ENCODE measurements at regions not wholly inside any gene's neighbourhood (a gene's known extent, or its start where the extent isn't known, plus 50 kb on each side); places are given as distances from the start of the nearest gene placed in this dataset.

DNA sequence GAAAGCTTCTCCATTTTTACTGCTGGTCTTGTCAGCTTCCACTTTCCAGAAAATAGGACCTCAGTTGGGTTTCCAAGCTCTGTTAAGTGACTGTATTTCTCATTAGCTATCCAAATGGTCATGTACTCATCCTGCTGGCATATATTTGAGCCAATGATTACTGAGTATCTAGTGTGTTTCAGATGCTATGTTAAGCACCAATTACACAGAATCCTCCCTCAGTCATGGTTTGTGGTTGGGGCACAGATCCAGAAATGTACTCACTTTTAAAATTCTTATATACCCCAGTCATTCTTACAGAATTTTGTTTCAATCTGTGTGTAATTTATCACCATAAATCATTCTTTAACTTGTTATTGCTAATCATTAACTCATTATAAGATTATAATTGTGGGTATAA is 362.3 kb upstream of the MTPN start:
- TF ChIP-seq, protein P1, sequence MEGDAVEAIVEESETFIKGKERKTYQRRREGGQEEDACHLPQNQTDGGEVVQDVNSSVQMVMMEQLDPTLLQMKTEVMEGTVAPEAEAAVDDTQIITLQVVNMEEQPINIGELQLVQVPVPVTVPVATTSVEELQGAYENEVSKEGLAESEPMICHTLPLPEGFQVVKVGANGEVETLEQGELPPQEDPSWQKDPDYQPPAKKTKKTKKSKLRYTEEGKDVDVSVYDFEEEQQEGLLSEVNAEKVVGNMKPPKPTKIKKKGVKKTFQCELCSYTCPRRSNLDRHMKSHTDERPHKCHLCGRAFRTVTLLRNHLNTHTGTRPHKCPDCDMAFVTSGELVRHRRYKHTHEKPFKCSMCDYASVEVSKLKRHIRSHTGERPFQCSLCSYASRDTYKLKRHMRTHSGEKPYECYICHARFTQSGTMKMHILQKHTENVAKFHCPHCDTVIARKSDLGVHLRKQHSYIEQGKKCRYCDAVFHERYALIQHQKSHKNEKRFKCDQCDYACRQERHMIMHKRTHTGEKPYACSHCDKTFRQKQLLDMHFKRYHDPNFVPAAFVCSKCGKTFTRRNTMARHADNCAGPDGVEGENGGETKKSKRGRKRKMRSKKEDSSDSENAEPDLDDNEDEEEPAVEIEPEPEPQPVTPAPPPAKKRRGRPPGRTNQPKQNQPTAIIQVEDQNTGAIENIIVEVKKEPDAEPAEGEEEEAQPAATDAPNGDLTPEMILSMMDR (IDR thresholded peaks at IDR 0.05), result no peak
- ATAC-seq (no peak), DNase-seq (no peak)
- no peak overlapping the region for H3K27ac ChIP-seq (ENCODE audit: low read length)
- H3K4me3 Mint-ChIP-seq, result no peak overlapping the region
- H3K27ac Mint-ChIP-seq, result no peak overlapping the region
- H3K9me3 Mint-ChIP-seq, result peaks cover 6% of the 10 kb centered on the region in 2 donors
- no peaks in the 10 kb centered on the region for H3K27me3 Mint-ChIP-seq (ENCODE audit: low read depth in 2 of 2)
- no peaks in the 10 kb centered on the region for H3K9me3 ChIP-seq (ENCODE audit: control insufficient read depth, insufficient read depth, low read length)
- H3K36me3 Mint-ChIP-seq, result no peaks in the 10 kb centered on the region
- no peak overlapping the region for H3K4me3 ChIP-seq (ENCODE audit: low read length)
- H3K4me1 Mint-ChIP-seq, result no peaks in the 10 kb centered on the region
- no peaks in the 10 kb centered on the region for H3K36me3 ChIP-seq (ENCODE audit: control insufficient read depth, insufficient read depth, low read length)
- intact Hi-C loops (cut with micrococcal nuclease), result no loop called here
- H3K27me3 ChIP-seq (ENCODE audit: control insufficient read depth, insufficient read depth, low read length), result no peaks in the 10 kb centered on the region
- H3K4me1 ChIP-seq (ENCODE audit: control insufficient read depth, insufficient read depth, low read length), result no peaks in the 10 kb centered on the region

DNA sequence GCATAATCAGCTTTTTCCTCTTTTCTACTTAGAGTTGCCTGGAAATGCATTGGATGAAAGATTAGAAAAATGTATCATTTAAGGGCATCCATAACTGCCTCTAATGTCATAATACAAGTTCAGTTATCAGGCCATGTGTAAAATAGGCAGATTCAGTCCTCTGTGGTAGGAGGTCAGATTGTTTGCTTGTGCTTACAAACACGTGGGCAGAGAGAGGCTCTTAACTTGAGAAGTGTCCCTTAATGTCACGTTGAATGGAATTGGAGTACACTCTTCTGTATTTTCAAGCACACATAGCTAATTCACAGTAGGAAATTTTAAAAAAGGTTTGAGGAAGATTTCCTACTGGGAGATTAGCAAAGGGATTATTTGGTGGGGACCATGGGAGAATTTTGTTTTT is 359.8 kb upstream of the MTPN start:
- H3K4me3 Mint-ChIP-seq, result no peak overlapping the region
- H3K27ac Mint-ChIP-seq, result no peak overlapping the region
- intact Hi-C loops (cut with micrococcal nuclease), result no loop called here

DNA sequence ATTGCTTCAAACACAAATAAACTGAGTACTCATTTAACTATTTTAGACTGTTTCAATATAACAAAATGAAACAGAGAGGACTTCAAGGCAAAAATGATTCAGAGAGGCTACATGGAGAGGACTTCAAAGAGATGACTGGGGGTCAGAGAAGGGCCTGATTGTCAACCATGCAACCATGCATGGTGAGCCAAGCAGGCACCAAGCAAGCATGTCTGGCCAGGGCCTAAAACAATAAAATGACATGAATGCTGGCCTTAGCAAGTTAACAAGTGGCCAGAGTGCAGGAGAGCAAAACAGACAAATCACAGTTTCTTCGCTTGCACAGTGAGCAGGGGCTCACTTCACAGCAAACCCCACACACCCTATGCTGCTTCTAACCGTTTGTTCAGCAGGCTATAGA is 356.5 kb upstream of the MTPN start:
- TF ChIP-seq, protein P1 (IDR thresholded peaks at IDR 0.05), result no peak
- Mint-ChIP-seq H3K9me3 (peaks cover 6 to 7% of the 10 kb centered on the region in 2 donors), H3K36me3 (no peaks in the 10 kb centered on the region), H3K27me3 (ENCODE audit: low read depth in 2 of 2) (no peaks in the 10 kb centered on the region), H3K4me1 (no peaks in the 10 kb centered on the region), H3K4me3 (no peak overlapping the region), H3K27ac (no peak overlapping the region)
- Histone ChIP-seq H3K27ac (ENCODE audit: low read length) (no peak overlapping the region), H3K27me3 (ENCODE audit: control insufficient read depth, insufficient read depth, low read length) (no peaks in the 10 kb centered on the region), H3K36me3 (ENCODE audit: control insufficient read depth, insufficient read depth, low read length) (no peaks in the 10 kb centered on the region), H3K4me1 (ENCODE audit: control insufficient read depth, insufficient read depth, low read length) (no peaks in the 10 kb centered on the region), H3K4me3 (ENCODE audit: low read length) (no peak overlapping the region), H3K9me3 (ENCODE audit: control insufficient read depth, insufficient read depth, low read length) (no peaks in the 10 kb centered on the region)
- ATAC-seq (no peak), DNase-seq (no peak)
- WGBS (ENCODE audit: insufficient coverage), result 69% methylated on average over 2 of the region's 2 CpGs
- intact Hi-C loops (cut with micrococcal nuclease), result no loop called here

More for the DNA sequence above, 359.8 kb upstream of the MTPN start:
- no peak for DNase-seq
- no peak overlapping the region for H3K4me3 ChIP-seq (ENCODE audit: low read length)
- Mint-ChIP-seq H3K9me3 (peaks cover 6 to 8% of the 10 kb centered on the region in 2 donors), H3K4me1 (no peaks in the 10 kb centered on the region), H3K36me3 (no peaks in the 10 kb centered on the region), H3K27me3 (ENCODE audit: low read depth in 2 of 2) (no peaks in the 10 kb centered on the region)
- H3K9me3 ChIP-seq (ENCODE audit: control insufficient read depth, insufficient read depth, low read length), result no peaks in the 10 kb centered on the region
- H3K36me3 ChIP-seq (ENCODE audit: control insufficient read depth, insufficient read depth, low read length), result no peaks in the 10 kb centered on the region
- TF ChIP-seq, protein P1 (IDR thresholded peaks at IDR 0.05), result no peak
- no peak overlapping the region for H3K27ac ChIP-seq (ENCODE audit: low read length)
- no peaks in the 10 kb centered on the region for H3K4me1 ChIP-seq (ENCODE audit: control insufficient read depth, insufficient read depth, low read length)
- no peaks in the 10 kb centered on the region for H3K27me3 ChIP-seq (ENCODE audit: control insufficient read depth, insufficient read depth, low read length)
- 48% methylated on average over 2 of the region's 2 CpGs for WGBS (ENCODE audit: insufficient coverage)
- no peak for ATAC-seq

DNA sequence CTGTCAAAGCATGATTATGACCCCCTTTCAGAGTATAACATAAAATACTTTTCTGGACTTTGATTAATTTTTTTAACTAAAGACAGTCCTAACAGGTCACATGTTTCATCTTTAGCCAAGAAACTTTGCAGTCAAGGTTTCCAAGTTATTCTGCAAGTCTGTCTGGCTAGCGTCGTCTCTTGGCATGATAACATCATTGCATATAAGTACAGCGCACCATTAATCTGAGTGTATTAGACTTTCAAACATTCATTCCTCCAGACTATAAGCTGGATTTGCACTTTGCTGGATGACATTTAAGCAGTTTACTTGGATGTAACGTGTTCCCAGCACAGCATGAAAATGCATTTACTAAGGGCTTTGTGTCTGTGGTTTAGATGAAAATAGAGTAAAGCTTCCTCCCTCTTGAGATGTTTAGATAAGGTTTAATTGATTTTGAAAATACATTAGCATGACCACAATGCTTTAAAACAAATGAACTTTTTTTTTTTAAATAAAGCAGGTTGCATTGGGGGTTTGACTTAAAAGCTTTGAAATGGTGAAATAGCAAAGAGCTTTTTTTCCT is 349.0 kb upstream of the MTPN start:
- no peak for ATAC-seq

More for the DNA sequence above, 349.0 kb upstream of the MTPN start:
- Mint-ChIP-seq H3K27ac (no peak overlapping the region), H3K27me3 (ENCODE audit: low read depth in 2 of 2) (no peaks in the 10 kb centered on the region), H3K36me3 (no peaks in the 10 kb centered on the region), H3K4me3 (no peak overlapping the region), H3K4me1 (no peaks in the 10 kb centered on the region), H3K9me3 (peaks cover 8 to 14% of the 10 kb centered on the region in 2 donors)
- Histone ChIP-seq H3K36me3 (ENCODE audit: control insufficient read depth, insufficient read depth, low read length) (no peaks in the 10 kb centered on the region), H3K27me3 (ENCODE audit: control insufficient read depth, insufficient read depth, low read length) (no peaks in the 10 kb centered on the region), H3K27ac (ENCODE audit: low read length) (no peak overlapping the region), H3K9me3 (ENCODE audit: control insufficient read depth, insufficient read depth, low read length) (no peaks in the 10 kb centered on the region), H3K4me3 (ENCODE audit: low read length) (no peak overlapping the region), H3K4me1 (ENCODE audit: control insufficient read depth, insufficient read depth, low read length) (no peaks in the 10 kb centered on the region)
- no peak for DNase-seq
- intact Hi-C loops (cut with micrococcal nuclease), result no loop called here
- 76% methylated on average over 4 of the region's 4 CpGs for WGBS (ENCODE audit: insufficient coverage)
- TF ChIP-seq, protein P1 (IDR thresholded peaks at IDR 0.05), result no peak

Data from natural killer cell (primary cell).